ENCODE measurements at regions not wholly inside any gene's neighbourhood (a gene's known extent, or its start where the extent isn't known, plus 50 kb on each side); places are given as distances from the start of the nearest gene placed in this dataset.

DNA sequence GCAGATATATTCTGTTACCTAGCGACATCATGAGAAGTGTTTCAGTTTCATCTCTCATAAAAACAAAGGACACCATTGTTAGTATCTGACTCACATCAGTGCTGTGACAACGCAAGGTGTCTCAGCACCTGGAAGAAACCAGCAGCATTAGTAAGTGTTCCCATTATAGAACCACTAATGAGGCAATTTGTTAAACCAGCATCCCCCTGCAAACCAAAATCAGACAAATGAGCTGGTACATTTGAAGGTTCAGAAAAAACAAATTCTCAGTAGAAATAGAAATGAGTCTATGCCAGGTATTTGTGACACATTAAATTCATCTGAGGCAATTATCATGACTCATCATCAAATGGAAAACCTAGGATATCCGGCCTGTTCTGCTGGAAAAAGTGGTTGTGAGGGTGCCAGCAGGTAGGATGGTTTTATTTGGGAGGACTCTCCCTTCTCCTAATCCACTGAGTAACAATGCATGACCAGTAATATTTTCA, 151.7 kb downstream of the TMEM200A start:
- TF ChIP-seq EZH2phosphoT487 (IDR thresholded peaks at IDR 0.05; ENCODE audit: low read length) (no peak), EZH2 (optimal IDR thresholded peaks at IDR 0.05; ENCODE audit: low read depth, low read length) (no peak)
- TF ChIP-seq, protein P1, sequence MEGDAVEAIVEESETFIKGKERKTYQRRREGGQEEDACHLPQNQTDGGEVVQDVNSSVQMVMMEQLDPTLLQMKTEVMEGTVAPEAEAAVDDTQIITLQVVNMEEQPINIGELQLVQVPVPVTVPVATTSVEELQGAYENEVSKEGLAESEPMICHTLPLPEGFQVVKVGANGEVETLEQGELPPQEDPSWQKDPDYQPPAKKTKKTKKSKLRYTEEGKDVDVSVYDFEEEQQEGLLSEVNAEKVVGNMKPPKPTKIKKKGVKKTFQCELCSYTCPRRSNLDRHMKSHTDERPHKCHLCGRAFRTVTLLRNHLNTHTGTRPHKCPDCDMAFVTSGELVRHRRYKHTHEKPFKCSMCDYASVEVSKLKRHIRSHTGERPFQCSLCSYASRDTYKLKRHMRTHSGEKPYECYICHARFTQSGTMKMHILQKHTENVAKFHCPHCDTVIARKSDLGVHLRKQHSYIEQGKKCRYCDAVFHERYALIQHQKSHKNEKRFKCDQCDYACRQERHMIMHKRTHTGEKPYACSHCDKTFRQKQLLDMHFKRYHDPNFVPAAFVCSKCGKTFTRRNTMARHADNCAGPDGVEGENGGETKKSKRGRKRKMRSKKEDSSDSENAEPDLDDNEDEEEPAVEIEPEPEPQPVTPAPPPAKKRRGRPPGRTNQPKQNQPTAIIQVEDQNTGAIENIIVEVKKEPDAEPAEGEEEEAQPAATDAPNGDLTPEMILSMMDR (IDR thresholded peaks at IDR 0.05; ENCODE audit: low read length): no peak
- Histone ChIP-seq H3K4me1 (ENCODE audit: low read length) (peaks cover 47% of the 10 kb centered on the region), H3K36me3 (replicated peaks; ENCODE audit: insufficient read depth, low read length) (no peaks in the 10 kb centered on the region), H3K27me3 (replicated peaks; ENCODE audit: insufficient read depth, low read length) (no peaks in the 10 kb centered on the region), H3K9ac (ENCODE audit: low read length) (peak overlapping the region; percentile 50), H2AFZ (ENCODE audit: low read length) (no peak overlapping the region), H3K27ac (ENCODE audit: low read length) (peak overlapping the region; percentile 88), H3K4me2 (ENCODE audit: low read depth, low read length) (peak overlapping the region; percentile 46; the same call in 1 of the 2 replicates), H3K9me2 (replicated peaks; ENCODE audit: insufficient read depth, low read length) (no peaks in the 10 kb centered on the region), H4K20me1 (ENCODE audit: insufficient read depth, low read length) (no peaks in the 10 kb centered on the region), H3K79me2 (ENCODE audit: low read length) (no peaks in the 10 kb centered on the region), H3K9me3 (replicated peaks; ENCODE audit: insufficient read depth, low read length) (no peaks in the 10 kb centered on the region), H3K4me3 (ENCODE audit: low read length) (no peak overlapping the region), H3F3A (ENCODE audit: insufficient read depth, low read length) (peaks cover 10% of the 10 kb centered on the region)
- peak; percentile 92 for DNase-seq

DNA sequence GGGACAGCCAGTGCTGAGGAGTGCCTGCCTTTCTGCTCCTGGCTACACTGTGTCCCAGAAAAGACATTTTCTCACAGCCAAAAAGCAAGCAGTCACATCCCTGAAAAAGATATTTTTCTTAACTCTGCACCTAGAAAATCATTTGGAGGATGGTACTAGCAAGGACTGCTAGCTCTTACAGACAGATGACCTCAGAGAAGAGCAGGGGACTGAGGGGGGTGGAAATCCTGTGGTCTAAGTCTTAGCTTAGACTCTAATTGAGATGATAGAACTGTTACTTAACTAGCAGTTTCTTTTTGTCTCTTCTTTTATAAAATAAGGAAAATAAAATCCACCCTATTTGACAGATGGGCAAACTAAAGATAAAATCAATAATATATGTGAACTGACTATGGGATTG, 152.8 kb downstream of the TMEM200A start:
- no peak for DNase-seq
- Histone ChIP-seq H4K20me1 (ENCODE audit: insufficient read depth, low read length) (no peaks in the 10 kb centered on the region), H3K27ac (ENCODE audit: low read length) (peak overlapping the region; percentile 88; the same call in 1 of the 2 replicates), H3K9me3 (replicated peaks; ENCODE audit: insufficient read depth, low read length) (no peaks in the 10 kb centered on the region), H3K4me1 (ENCODE audit: low read length) (peaks cover 37% of the 10 kb centered on the region), H3K36me3 (replicated peaks; ENCODE audit: insufficient read depth, low read length) (no peaks in the 10 kb centered on the region), H3F3A (ENCODE audit: insufficient read depth, low read length) (peaks cover 3% of the 10 kb centered on the region; the same call in 1 of the 2 replicates), H3K79me2 (ENCODE audit: low read length) (no peaks in the 10 kb centered on the region), H3K4me2 (ENCODE audit: low read depth, low read length) (0 out of 2 replicates have a peak overlapping the region, but pooled peaks have one; percentile 46), H3K4me3 (ENCODE audit: low read length) (no peak overlapping the region), H2AFZ (ENCODE audit: low read length) (peak overlapping the region; percentile 0; the same call in 1 of the 2 replicates), H3K27me3 (replicated peaks; ENCODE audit: insufficient read depth, low read length) (no peaks in the 10 kb centered on the region), H3K9ac (ENCODE audit: low read length) (peak overlapping the region; percentile 50; the same call in 1 of the 2 replicates), H3K9me2 (replicated peaks; ENCODE audit: insufficient read depth, low read length) (no peaks in the 10 kb centered on the region)
- TF ChIP-seq, protein P1 (IDR thresholded peaks at IDR 0.05; ENCODE audit: low read length): no peak
- TF ChIP-seq EZH2phosphoT487 (IDR thresholded peaks at IDR 0.05; ENCODE audit: low read length) (no peak), EZH2 (optimal IDR thresholded peaks at IDR 0.05; ENCODE audit: low read depth, low read length) (no peak)

DNA sequence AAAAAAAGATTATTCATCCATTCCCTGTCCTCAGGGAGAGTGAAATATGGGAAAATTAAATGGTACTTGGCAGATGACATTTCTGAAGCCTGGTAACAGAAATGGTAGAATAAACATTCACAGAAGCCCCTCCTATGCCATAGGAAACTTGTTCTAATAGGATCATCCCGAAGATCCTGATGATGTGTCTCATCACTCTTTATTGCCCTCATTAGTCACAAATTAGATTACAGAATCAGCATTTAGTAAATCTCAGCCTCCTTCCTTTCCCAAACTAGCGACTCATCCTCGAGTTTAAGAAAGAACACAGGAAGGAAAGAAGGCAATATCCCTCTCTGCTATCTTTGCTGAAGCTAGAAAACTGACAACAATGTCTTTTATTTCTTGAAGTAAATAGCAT, 154.4 kb downstream of the TMEM200A start:
- Histone ChIP-seq H3K9ac (ENCODE audit: low read length) (no peak overlapping the region), H3K27ac (ENCODE audit: low read length) (no peak overlapping the region), H3K36me3 (replicated peaks; ENCODE audit: insufficient read depth, low read length) (no peaks in the 10 kb centered on the region), H3K27me3 (replicated peaks; ENCODE audit: insufficient read depth, low read length) (no peaks in the 10 kb centered on the region), H3K4me1 (ENCODE audit: low read length) (peaks cover 47% of the 10 kb centered on the region), H3K79me2 (ENCODE audit: low read length) (no peaks in the 10 kb centered on the region), H3K9me3 (replicated peaks; ENCODE audit: insufficient read depth, low read length) (no peaks in the 10 kb centered on the region), H2AFZ (ENCODE audit: low read length) (no peak overlapping the region), H3F3A (ENCODE audit: insufficient read depth, low read length) (peaks cover 11% of the 10 kb centered on the region; the same call in 1 of the 2 replicates), H3K4me2 (ENCODE audit: low read depth, low read length) (no peak overlapping the region), H3K9me2 (replicated peaks; ENCODE audit: insufficient read depth, low read length) (no peaks in the 10 kb centered on the region), H3K4me3 (ENCODE audit: low read length) (no peak overlapping the region), H4K20me1 (ENCODE audit: insufficient read depth, low read length) (no peaks in the 10 kb centered on the region)
- no peak for TF ChIP-seq EZH2 (optimal IDR thresholded peaks at IDR 0.05; ENCODE audit: low read depth, low read length)
- TF ChIP-seq, protein P1 (IDR thresholded peaks at IDR 0.05; ENCODE audit: low read length): no peak
- no peak for TF ChIP-seq EZH2phosphoT487 (IDR thresholded peaks at IDR 0.05; ENCODE audit: low read length)
- no peak for DNase-seq

All from MM.1S (cell line).